ENCODE measurements at regions not wholly inside any gene's neighbourhood (a gene's known extent, or its start where the extent isn't known, plus 50 kb on each side); places are given as distances from the start of the nearest gene placed in this dataset.

- H3K27ac ChIP-seq (ENCODE audit: low read depth, low read length): no peak overlapping the region
- no peaks in the 10 kb centered on the region for H3K79me2 ChIP-seq (ENCODE audit: insufficient read depth, low read length)
- no peaks in the 10 kb centered on the region for H3K4me1 ChIP-seq (ENCODE audit: control insufficient read depth in 1 of 2, insufficient read depth in 2 of 2, low read length in 2 of 2)
- ATAC-seq: no peak
- H3K9ac ChIP-seq (ENCODE audit: low read length): no peak overlapping the region
- ChIA-PET POLR2A (no interaction called here), CTCF (no interaction called here), RAD21 (ENCODE audit: low non-redundant PET in 1 of 2, low total read pairs in 2 of 2, uncharacterized antibody in 2 of 2, unreplicated experiment in 2 of 2) (no interaction called here)
- intact Hi-C loops (cut with micrococcal nuclease): loop anchor here (2.0 kb wide), 1 partner anchor 67 kb away; no protein-coding TSS in a partner anchor
- no peaks in the 10 kb centered on the region for H3K9me2 ChIP-seq (ENCODE audit: insufficient read depth)
- no TSS peak for BruUV-seq (replicated peaks)
- TF ChIP-seq EZH2 (IDR thresholded peaks at IDR 0.05): no peak
- TF ChIP-seq FOSL1 (IDR thresholded peaks at IDR 0.05; ENCODE audit: low read depth): no peak
- TF ChIP-seq YY1 (IDR thresholded peaks at IDR 0.05; ENCODE audit: extremely low read depth, insufficient replicate concordance, low read depth, low read length): no peak
- TF ChIP-seq JUND (IDR thresholded peaks at IDR 0.05): no peak
- no peak for TF ChIP-seq SRF (IDR thresholded peaks at IDR 0.05; ENCODE audit: low read depth)
- TF ChIP-seq CTCF (IDR thresholded peaks at IDR 0.05 in 2 of 3, conservative IDR thresholded peaks at IDR 0.05 in 1 of 3; ENCODE audit: borderline replicate concordance in 1 of 3, insufficient read depth in 1 of 3, low read depth in 2 of 3, low read length in 2 of 3): no peak
- TF ChIP-seq POLR2A (IDR thresholded peaks at IDR 0.05; ENCODE audit: borderline replicate concordance, extremely low read depth, insufficient read depth, insufficient read length): no peak
- TF ChIP-seq SP1 (IDR thresholded peaks at IDR 0.05; ENCODE audit: low read depth): no peak
- TF ChIP-seq RAD21 (IDR thresholded peaks at IDR 0.05; ENCODE audit: low read depth): no peak
- no peak for TF ChIP-seq EZH2phosphoT487 (IDR thresholded peaks at IDR 0.05; ENCODE audit: borderline replicate concordance)
- TF ChIP-seq CBX3 (IDR thresholded peaks at IDR 0.05; ENCODE audit: low read depth): no peak
- no peak for TF ChIP-seq ATF3 (IDR thresholded peaks at IDR 0.05)
- no peak for TF ChIP-seq ELF1 (IDR thresholded peaks at IDR 0.05; ENCODE audit: borderline replicate concordance, low read depth)
- H4K20me1 ChIP-seq (ENCODE audit: insufficient read depth): no peaks in the 10 kb centered on the region
- H3K4me3 ChIP-seq (replicated peaks in 1 of 2; ENCODE audit: low read depth in 1 of 2, low read length in 2 of 2): no peak overlapping the region
- no peak for DNase-seq (ENCODE audit: low read depth, low spot score)
- H2AFZ ChIP-seq (ENCODE audit: low read depth, low read length, poor library complexity, severe bottlenecking): no peak overlapping the region
- H3K9me3 ChIP-seq (ENCODE audit: control insufficient read depth in 1 of 2, insufficient read depth in 1 of 2, low read depth in 1 of 2, low read length in 2 of 2): no peaks in the 10 kb centered on the region
- no peak overlapping the region for H3K4me2 ChIP-seq (ENCODE audit: low read length)
- H3K27me3 ChIP-seq (ENCODE audit: insufficient read depth, low read length): no peaks in the 10 kb centered on the region
- H3K36me3 ChIP-seq (ENCODE audit: control insufficient read depth in 1 of 2, insufficient read depth in 2 of 2, low read length in 2 of 2): no peaks in the 10 kb centered on the region
Measured at GRCh38 chr10:29237786-29238185, 51.1 kb upstream of the LYZL1 start.

Data from HCT116 (cell line).